ENCODE measurements at regions not wholly inside any gene's neighbourhood (a gene's known extent, or its start where the extent isn't known, plus 50 kb on each side); places are given as distances from the start of the nearest gene placed in this dataset.

DNA sequence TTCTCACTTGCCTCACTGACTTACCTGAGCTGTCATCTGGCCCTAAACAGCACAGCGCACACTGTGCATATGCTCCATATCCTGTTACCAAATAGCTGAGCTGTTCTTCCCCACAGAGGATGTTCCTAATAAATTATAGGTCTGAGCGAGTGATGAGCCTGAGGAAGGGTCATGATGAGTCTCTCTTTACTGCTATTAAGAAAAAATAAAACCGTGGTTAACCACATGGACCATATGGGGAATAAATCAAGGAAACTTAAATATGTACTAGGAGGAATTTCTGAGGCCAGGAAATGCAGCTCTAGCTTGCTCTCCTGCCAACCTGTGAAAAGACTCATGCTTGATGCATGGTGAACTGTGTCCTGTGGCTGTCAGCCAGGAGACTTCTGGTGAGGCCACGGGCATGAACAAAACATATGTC, 424.8 kb upstream of the DMAC1 start:
- H3K27ac ChIP-seq = no peak overlapping the region
- no peaks in the 10 kb centered on the region for H3K27me3 ChIP-seq
- TF ChIP-seq POLR2A (IDR thresholded peaks at IDR 0.05) = no peak
- TF ChIP-seq POLR2AphosphoS5 (IDR thresholded peaks at IDR 0.05) = no peak
- TF ChIP-seq, protein P1, sequence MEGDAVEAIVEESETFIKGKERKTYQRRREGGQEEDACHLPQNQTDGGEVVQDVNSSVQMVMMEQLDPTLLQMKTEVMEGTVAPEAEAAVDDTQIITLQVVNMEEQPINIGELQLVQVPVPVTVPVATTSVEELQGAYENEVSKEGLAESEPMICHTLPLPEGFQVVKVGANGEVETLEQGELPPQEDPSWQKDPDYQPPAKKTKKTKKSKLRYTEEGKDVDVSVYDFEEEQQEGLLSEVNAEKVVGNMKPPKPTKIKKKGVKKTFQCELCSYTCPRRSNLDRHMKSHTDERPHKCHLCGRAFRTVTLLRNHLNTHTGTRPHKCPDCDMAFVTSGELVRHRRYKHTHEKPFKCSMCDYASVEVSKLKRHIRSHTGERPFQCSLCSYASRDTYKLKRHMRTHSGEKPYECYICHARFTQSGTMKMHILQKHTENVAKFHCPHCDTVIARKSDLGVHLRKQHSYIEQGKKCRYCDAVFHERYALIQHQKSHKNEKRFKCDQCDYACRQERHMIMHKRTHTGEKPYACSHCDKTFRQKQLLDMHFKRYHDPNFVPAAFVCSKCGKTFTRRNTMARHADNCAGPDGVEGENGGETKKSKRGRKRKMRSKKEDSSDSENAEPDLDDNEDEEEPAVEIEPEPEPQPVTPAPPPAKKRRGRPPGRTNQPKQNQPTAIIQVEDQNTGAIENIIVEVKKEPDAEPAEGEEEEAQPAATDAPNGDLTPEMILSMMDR (IDR thresholded peaks at IDR 0.05) = no peak
- TF ChIP-seq EP300 (IDR thresholded peaks at IDR 0.05) = no peak
- H3K4me1 ChIP-seq = no peaks in the 10 kb centered on the region
- H3K9me3 ChIP-seq = no peaks in the 10 kb centered on the region
- no peaks in the 10 kb centered on the region for H3K36me3 ChIP-seq
- WGBS, 2 donors (ENCODE audit: low coverage in 1 of 2) = 51 to 59% methylated on average over 4 of the region's 4 CpGs
- no peak overlapping the region for H3K4me3 ChIP-seq
- ATAC-seq = no peak

- TF ChIP-seq EP300 (IDR thresholded peaks at IDR 0.05) = no peak
- Histone ChIP-seq H3K36me3 (no peaks in the 10 kb centered on the region), H3K4me1 (no peaks in the 10 kb centered on the region), H3K9me3 (no peaks in the 10 kb centered on the region), H3K27ac (no peak overlapping the region), H3K4me3 (no peak overlapping the region), H3K27me3 (no peaks in the 10 kb centered on the region)
- 40% methylated on average over 1 of the region's 1 CpG; no CpG with 5 or more reads in 1 of the 2 donors for WGBS, 2 donors (ENCODE audit: low coverage in 1 of 2)
- no peak for ATAC-seq
Measured at GRCh38 chr9:8223861-8224260, 424.3 kb upstream of the DMAC1 start.

DNA sequence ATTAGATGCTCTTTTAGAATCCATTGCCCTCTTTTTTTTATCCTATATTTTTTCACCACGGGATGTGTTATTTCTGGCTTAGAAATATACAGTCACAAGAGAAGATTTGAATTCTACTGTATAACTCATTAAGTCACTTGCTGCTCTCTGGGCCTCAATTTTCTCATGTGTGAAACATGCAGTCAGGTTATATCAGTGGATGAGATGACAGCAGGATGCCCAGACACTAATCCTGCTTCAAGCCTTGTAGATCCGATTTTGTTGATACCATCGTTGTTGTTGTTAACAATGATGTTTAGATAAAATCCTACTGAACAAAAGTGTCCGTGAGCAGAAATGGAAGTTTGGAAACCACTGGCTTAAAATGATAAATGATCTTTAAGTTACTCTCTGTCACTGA, 421.9 kb upstream of the DMAC1 start:
- no peak for ATAC-seq
- 37 to 44% methylated on average over 4 of the region's 4 CpGs for WGBS, 2 donors (ENCODE audit: low coverage in 1 of 2)

DNA sequence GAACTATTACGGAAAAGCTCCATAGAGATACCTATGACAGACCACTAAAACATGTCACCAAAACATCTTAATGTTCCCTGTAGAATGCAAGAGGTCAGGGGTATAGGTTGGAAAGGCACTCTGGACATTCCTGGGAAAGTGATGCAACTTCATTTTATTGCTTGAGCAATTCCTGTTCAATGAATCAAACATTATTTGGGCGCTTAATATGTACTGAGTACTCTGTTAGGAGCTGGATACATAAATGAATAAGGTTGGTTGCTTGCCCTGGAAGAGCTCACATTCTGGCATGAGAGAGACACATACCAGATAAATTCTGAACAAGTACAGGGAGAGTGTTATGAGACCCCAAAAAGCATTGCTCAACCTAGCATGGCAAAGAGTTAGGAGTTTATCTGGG, 408.9 kb upstream of the DMAC1 start:
- Histone ChIP-seq H3K27ac (no peak overlapping the region), H3K27me3 (no peaks in the 10 kb centered on the region), H3K9me3 (no peaks in the 10 kb centered on the region), H3K4me3 (no peak overlapping the region), H3K36me3 (no peaks in the 10 kb centered on the region), H3K4me1 (no peaks in the 10 kb centered on the region)
- WGBS, 2 donors (ENCODE audit: low coverage in 1 of 2) = 94 to 97% methylated on average over 2 of the region's 2 CpGs
- ATAC-seq = no peak
- no peak for TF ChIP-seq POLR2AphosphoS5 (IDR thresholded peaks at IDR 0.05)
- no peak for TF ChIP-seq EP300 (IDR thresholded peaks at IDR 0.05)
- no peak for TF ChIP-seq POLR2A (IDR thresholded peaks at IDR 0.05)
- TF ChIP-seq, protein P1 (IDR thresholded peaks at IDR 0.05) = no peak

More for the DNA sequence above, 421.9 kb upstream of the DMAC1 start:
- no peak for TF ChIP-seq EP300 (IDR thresholded peaks at IDR 0.05)
- no peak for TF ChIP-seq POLR2AphosphoS5 (IDR thresholded peaks at IDR 0.05)
- TF ChIP-seq, protein P1 (IDR thresholded peaks at IDR 0.05) = no peak
- no peak for TF ChIP-seq POLR2A (IDR thresholded peaks at IDR 0.05)
- Histone ChIP-seq H3K36me3 (no peaks in the 10 kb centered on the region), H3K4me1 (no peaks in the 10 kb centered on the region), H3K27me3 (no peaks in the 10 kb centered on the region), H3K9me3 (no peaks in the 10 kb centered on the region), H3K4me3 (no peak overlapping the region), H3K27ac (no peak overlapping the region)

DNA sequence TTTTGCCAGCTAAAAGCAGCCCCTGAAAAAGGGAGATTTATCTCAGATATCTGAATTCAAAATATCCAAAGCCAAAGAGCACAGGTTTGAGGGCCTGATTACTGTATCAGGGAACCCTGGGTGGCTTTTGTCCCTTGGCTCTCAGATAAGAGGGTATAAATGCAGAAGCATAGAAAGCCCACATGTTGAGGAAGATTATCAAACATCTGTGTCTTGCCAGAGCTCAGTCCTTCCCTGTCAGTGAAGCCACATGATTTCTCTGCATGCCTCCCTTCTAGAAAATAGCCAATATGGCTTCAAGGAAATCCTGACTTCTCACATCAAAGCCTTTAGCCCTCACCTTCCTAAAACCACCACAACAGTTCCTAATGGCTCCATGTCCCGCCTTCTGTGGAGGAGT, 408.0 kb upstream of the DMAC1 start:
- Histone ChIP-seq H3K4me3 (no peak overlapping the region), H3K4me1 (no peaks in the 10 kb centered on the region), H3K9me3 (no peaks in the 10 kb centered on the region), H3K27me3 (no peaks in the 10 kb centered on the region), H3K36me3 (no peaks in the 10 kb centered on the region), H3K27ac (no peak overlapping the region)
- 56 to 88% methylated on average over 1 of the region's 1 CpG for WGBS, 2 donors (ENCODE audit: low coverage in 1 of 2)
- ATAC-seq = no peak
- TF ChIP-seq, protein P1 (IDR thresholded peaks at IDR 0.05) = no peak
- TF ChIP-seq POLR2AphosphoS5 (IDR thresholded peaks at IDR 0.05) = no peak
- TF ChIP-seq EP300 (IDR thresholded peaks at IDR 0.05) = no peak
- TF ChIP-seq POLR2A (IDR thresholded peaks at IDR 0.05) = no peak

Data from gastroesophageal sphincter (tissue), 4 donors.